ENCODE measurements at regions not wholly inside any gene's neighbourhood (a gene's known extent, or its start where the extent isn't known, plus 50 kb on each side); places are given as distances from the start of the nearest gene placed in this dataset.

- no peak for DNase-seq (ENCODE audit: low read depth in 2 of 2)
These were observed 188.9 kb downstream of the SH3BP4 start for GRCh38 chr2:235140801-235141081.

- DNase-seq (ENCODE audit: low read depth in 2 of 2), result no peak
These were observed 189.8 kb downstream of the SH3BP4 start for GRCh38 chr2:235141411-235142128.

GRCh38 chr2:235142601-235143000 is 190.8 kb downstream of the SH3BP4 start:
- DNase-seq (ENCODE audit: low read depth in 2 of 2), result no peak

GRCh38 chr2:235143789-235144188 is 192.0 kb downstream of the SH3BP4 start:
- no peak for DNase-seq (ENCODE audit: low read depth in 2 of 2)

GRCh38 chr2:235144291-235144690 is 192.5 kb downstream of the SH3BP4 start:
- no peak for DNase-seq (ENCODE audit: low read depth in 2 of 2)

GRCh38 chr2:235146206-235146605 is 194.4 kb downstream of the SH3BP4 start:
- DNase-seq (ENCODE audit: low read depth in 2 of 2), result no peak

GRCh38 chr2:235146871-235147565 is 195.2 kb downstream of the SH3BP4 start:
- no peak for DNase-seq (ENCODE audit: low read depth in 2 of 2)

- DNase-seq (ENCODE audit: low read depth in 2 of 2), result no peak
These were observed 196.7 kb downstream of the SH3BP4 start for GRCh38 chr2:235148201-235149170.

GRCh38 chr2:235149240-235149659 is 197.4 kb downstream of the SH3BP4 start:
- no peak for DNase-seq (ENCODE audit: low read depth in 2 of 2)

GRCh38 chr2:235149736-235150135 is 197.9 kb downstream of the SH3BP4 start:
- no peak for DNase-seq (ENCODE audit: low read depth in 2 of 2)

GRCh38 chr2:235151152-235151551 is 199.3 kb downstream of the SH3BP4 start:
- no peak for DNase-seq (ENCODE audit: low read depth in 2 of 2)

GRCh38 chr2:235155163-235155562 is 203.3 kb downstream of the SH3BP4 start:
- no peak for DNase-seq (ENCODE audit: low read depth in 2 of 2)

- no peak for DNase-seq (ENCODE audit: low read depth in 2 of 2)
These were observed 204.2 kb downstream of the SH3BP4 start for GRCh38 chr2:235156055-235156454.

- DNase-seq (ENCODE audit: low read depth in 2 of 2), result no peak
These were observed 206.1 kb downstream of the SH3BP4 start for GRCh38 chr2:235157746-235158482.

GRCh38 chr2:235160281-235160810 is 208.5 kb downstream of the SH3BP4 start:
- no peak for DNase-seq (ENCODE audit: low read depth in 2 of 2)

- no peak for DNase-seq (ENCODE audit: low read depth in 2 of 2)
These were observed 209.7 kb downstream of the SH3BP4 start for GRCh38 chr2:235161565-235161964.

GRCh38 chr2:235162082-235162836 is 210.4 kb downstream of the SH3BP4 start:
- no peak for DNase-seq (ENCODE audit: low read depth in 2 of 2)

GRCh38 chr2:235162837-235163197 is 211.0 kb downstream of the SH3BP4 start:
- DNase-seq (ENCODE audit: low read depth in 2 of 2), result no peak

- no peak for DNase-seq (ENCODE audit: low read depth in 2 of 2)
These were observed 213.3 kb downstream of the SH3BP4 start for GRCh38 chr2:235165136-235165535.

- no peak for DNase-seq (ENCODE audit: low read depth in 2 of 2)
These were observed 213.8 kb downstream of the SH3BP4 start for GRCh38 chr2:235165631-235166030.
